ENCODE measurements at regions not wholly inside any gene's neighbourhood (a gene's known extent, or its start where the extent isn't known, plus 50 kb on each side); places are given as distances from the start of the nearest gene placed in this dataset.

DNA sequence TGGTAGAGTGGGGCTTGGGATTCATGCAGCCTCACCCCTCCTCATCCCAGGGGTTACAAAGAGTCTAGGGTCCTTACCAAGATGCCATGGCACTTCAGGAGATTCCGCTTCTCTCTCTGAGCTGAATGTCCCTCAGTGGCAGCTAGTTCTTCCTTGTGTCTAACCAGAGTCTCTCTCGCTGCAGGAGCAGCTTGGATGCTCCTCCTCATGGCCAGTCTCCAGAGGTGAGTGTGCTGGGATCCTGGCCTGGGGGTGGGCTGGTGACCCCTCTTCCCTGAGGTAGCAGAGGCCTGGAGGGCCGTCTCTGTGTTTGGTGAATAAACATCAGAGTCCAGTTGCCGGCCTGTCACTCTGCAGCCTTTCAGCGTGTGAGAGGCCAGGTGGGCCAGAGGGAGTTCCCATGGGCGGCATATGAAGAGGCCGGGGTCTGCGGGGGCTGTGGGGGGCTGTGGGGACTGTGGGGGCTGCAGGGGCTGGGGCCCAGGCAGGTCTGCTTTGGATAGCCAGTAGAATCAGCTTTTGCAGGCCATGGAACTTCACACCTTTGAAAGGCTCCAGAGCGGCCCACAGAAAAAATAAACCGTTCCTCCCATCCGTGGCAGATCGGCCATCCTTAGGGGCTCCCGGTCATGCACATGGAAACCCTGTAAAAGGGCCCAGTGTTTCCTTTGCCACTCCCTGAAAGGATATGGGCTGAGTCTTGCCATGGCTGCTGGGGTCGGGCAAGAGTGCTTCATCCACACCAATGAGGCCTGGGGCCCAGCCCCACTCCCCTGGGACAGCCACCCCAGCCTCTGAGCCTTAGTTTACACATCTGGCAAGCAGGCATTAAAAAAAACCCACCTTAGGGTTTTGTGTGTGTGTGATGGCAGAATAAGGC, 256.4 kb downstream of the FOXD2 start:
- H3K27ac Mint-ChIP-seq: no peak overlapping the region
- H3K4me3 Mint-ChIP-seq: no peak overlapping the region
- H3K9me3 Mint-ChIP-seq: no peaks in the 10 kb centered on the region
- ATAC-seq: no peak
- DNase-seq: no peak
- H3K36me3 Mint-ChIP-seq (ENCODE audit: low read depth): no peaks in the 10 kb centered on the region
- H3K27me3 Mint-ChIP-seq: peaks cover 15% of the 10 kb centered on the region
- H3K4me1 Mint-ChIP-seq: no peaks in the 10 kb centered on the region

DNA sequence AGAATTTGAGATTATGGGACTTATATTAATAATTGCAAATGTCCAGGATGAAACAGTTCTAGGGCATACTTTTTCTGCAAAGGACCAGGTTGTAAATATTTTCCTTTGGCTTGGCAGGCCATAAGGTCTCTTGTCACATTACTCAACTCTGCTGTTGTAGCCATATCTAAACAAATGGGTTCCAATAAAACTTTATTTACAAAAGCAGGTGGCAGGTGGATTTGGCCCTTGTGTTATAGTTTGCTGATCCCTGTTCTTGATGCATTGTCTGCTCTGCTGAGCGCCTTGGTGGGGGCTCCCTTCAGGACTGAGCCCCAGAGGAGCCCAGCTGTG, 258.5 kb downstream of the FOXD2 start:
- H3K4me1 Mint-ChIP-seq: no peaks in the 10 kb centered on the region
- H3K27ac Mint-ChIP-seq: no peak overlapping the region
- no peak overlapping the region for H3K4me3 Mint-ChIP-seq
- H3K36me3 Mint-ChIP-seq (ENCODE audit: low read depth): no peaks in the 10 kb centered on the region
- peaks cover 4% of the 10 kb centered on the region for H3K27me3 Mint-ChIP-seq
- ATAC-seq: no peak
- no peak for DNase-seq
- no peaks in the 10 kb centered on the region for H3K9me3 Mint-ChIP-seq

DNA sequence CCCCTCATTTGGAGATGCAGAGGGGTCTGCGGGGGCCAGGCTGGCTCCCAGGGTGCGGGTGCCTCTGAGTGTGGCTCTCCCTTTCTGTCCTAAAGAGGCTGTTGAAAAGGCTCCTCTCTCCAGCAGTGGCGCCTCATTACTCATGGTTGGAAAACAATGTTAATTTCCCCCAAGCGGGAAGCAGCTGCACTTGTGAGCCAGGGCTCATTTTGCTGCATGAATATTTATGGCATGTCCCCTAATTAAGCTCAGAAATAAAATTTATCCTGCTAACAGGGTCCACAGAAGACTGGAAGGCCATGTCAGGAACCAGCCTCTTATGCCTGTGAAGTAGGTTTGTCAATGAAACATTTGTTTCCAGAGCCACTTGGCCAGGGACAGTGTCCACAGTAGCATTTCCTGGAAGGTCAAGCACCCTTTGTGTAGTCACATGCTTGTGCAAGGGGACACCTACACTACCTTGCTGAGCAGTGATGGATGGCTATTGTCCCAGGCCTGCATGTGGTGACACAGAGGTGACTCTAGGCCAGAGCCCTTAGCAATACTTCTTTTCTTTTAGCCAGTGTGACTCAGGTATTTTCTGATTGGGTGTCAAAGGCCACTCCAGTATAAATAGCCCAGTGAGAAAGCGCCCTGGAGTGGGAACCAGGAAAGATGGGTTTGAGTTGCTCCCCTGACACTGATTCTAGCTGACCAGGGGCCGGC, 259.0 kb downstream of the FOXD2 start:
- H3K27ac Mint-ChIP-seq: no peak overlapping the region
- no peak overlapping the region for H3K4me3 Mint-ChIP-seq
- DNase-seq (no peak), ATAC-seq (no peak)
- H3K4me1 Mint-ChIP-seq: no peaks in the 10 kb centered on the region
- H3K9me3 Mint-ChIP-seq: no peaks in the 10 kb centered on the region
- no peaks in the 10 kb centered on the region for H3K36me3 Mint-ChIP-seq (ENCODE audit: low read depth)
- no peaks in the 10 kb centered on the region for H3K27me3 Mint-ChIP-seq

DNA sequence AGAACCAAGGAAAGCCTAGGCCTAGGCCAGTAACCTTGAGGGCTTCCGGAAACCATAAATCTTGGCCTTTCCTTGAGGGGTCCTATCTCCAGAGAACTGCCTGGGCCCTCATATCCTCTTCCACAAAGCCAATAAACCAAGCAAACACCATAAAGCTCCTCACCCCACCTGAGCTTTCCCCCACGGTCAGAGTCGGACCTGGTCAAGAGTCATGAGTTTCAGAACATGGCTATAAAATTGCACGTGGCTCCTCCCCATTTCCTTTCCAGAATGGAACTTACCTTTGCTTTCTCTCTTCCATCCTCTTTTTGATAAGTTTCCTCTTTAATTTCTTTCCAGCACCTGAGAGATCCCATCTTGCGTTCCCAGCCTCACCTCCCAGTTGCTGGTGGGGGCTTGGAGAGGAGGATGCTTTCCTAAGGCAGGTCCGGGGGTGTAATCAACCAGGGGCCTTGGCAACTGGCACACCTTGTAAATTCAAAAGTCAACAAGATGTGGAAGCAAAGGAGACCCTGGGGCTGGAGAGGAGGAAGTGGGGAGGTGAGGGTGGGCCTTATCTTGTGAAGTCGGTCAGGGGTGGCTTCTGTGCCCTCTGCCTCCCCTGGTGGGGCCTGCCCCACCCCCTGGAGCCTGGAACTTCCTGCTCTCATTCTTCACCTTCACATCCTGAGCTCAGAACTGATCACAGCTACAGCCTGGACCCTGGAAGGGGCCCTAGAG, 259.9 kb downstream of the FOXD2 start:
- ATAC-seq: no peak
- DNase-seq: no peak
- no peaks in the 10 kb centered on the region for H3K36me3 Mint-ChIP-seq (ENCODE audit: low read depth)
- no peaks in the 10 kb centered on the region for H3K9me3 Mint-ChIP-seq
- no peaks in the 10 kb centered on the region for H3K4me1 Mint-ChIP-seq
- H3K4me3 Mint-ChIP-seq: no peak overlapping the region
- no peak overlapping the region for H3K27ac Mint-ChIP-seq
- H3K27me3 Mint-ChIP-seq: no peaks in the 10 kb centered on the region

DNA sequence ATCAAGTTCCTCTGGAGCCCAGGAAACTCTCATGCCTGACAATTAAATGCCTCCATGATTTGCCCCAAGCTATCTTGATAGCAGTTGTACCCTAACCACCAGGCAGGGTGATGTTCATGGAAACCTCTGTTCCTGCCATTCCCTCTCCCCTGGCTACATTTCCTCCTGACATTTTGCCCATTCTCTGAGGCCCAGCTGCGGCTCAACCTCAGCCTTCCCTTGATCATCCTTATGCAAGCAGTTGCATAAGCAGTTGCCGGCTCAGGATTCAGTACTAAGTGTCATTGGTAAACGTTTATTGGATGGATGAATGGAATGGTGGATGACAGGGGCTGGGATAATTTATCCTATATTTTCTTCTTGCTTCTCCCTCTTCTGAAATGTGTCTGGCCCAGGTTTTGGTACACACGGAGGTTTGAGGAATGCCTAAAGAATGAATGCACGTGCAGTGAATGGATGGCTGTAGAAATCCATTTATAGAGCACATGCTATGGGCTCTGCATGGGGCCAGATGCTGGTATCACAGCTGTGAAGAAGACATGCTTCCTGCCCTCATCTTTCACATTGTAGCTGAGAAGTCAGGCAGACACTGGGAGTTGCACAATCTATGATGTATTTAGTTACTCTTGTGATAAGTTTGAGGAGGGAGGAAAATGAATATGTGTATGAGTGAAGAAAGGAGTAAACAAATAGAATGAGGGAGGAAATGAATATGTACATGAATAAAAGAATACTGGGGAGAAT, 261.8 kb downstream of the FOXD2 start:
- Mint-ChIP-seq H3K36me3 (ENCODE audit: low read depth) (no peaks in the 10 kb centered on the region), H3K27ac (no peak overlapping the region), H3K4me3 (no peak overlapping the region), H3K4me1 (no peaks in the 10 kb centered on the region), H3K9me3 (no peaks in the 10 kb centered on the region), H3K27me3 (peaks cover 6% of the 10 kb centered on the region)
- DNase-seq: no peak
- ATAC-seq: no peak

DNA sequence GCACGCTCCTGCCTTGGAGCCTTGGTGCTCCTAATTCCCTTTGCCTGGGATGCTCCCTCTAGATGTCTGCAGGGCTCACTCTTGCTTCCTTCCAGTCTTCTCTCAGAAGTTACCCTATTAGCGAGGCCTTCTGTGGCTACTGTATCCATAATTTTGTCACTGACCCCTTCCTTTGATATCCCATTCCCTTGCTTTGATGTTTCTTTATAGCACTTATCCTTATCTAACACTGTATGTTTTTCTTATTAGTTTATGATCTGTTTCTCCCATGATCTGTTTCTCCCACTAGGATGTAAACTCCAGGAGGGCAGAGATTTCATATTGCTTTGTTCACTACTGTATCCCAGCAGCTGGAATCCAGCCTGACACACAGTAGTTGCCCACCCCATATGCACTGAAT, 263.4 kb downstream of the FOXD2 start:
- H3K4me1 Mint-ChIP-seq: no peaks in the 10 kb centered on the region
- H3K27ac Mint-ChIP-seq: no peak overlapping the region
- no peaks in the 10 kb centered on the region for H3K36me3 Mint-ChIP-seq (ENCODE audit: low read depth)
- peaks cover 19% of the 10 kb centered on the region for H3K27me3 Mint-ChIP-seq
- no peaks in the 10 kb centered on the region for H3K9me3 Mint-ChIP-seq
- ATAC-seq (no peak), DNase-seq (no peak)
- H3K4me3 Mint-ChIP-seq: no peak overlapping the region

DNA sequence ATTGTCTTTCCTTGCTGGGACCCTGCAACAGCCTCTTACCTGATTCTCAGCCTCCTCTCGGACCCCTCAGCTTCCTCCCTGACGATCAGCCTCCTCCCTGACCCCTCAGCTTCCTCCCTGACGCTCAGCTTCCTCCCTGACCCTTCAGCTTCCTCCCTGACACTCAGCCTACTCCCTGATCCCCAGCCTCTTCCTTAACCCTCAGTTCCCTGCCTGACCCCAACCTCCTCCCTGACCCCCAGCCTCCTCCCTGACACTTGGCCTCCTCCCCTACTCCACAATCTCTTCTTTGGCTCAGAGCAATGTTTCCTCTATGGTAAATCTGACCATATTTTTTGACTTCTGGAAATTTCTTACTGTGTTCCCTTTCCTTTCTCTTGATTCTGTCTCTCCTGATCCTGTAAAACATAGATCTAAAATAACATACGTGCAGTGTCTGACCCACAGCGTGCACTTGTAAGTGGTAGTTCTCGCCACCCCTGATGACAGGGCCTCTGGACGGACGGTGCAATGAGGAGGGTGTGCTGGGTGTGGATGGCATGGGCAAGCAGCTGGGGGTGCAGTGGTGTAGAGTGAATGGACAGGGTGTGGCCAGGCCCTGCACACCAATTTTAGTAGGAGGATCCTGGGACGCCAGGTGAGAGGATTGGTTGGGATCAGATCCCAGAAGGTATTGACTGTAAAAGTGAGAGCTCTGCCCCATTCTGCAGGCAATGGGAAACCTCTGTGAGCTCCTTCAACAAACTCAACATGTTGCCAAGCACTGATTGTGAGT, 264.1 kb downstream of the FOXD2 start:
- Mint-ChIP-seq H3K4me1 (no peaks in the 10 kb centered on the region), H3K9me3 (no peaks in the 10 kb centered on the region), H3K4me3 (no peak overlapping the region), H3K27me3 (peaks cover 24% of the 10 kb centered on the region), H3K36me3 (ENCODE audit: low read depth) (no peaks in the 10 kb centered on the region), H3K27ac (no peak overlapping the region)
- DNase-seq: no peak
- ATAC-seq: no peak

DNA sequence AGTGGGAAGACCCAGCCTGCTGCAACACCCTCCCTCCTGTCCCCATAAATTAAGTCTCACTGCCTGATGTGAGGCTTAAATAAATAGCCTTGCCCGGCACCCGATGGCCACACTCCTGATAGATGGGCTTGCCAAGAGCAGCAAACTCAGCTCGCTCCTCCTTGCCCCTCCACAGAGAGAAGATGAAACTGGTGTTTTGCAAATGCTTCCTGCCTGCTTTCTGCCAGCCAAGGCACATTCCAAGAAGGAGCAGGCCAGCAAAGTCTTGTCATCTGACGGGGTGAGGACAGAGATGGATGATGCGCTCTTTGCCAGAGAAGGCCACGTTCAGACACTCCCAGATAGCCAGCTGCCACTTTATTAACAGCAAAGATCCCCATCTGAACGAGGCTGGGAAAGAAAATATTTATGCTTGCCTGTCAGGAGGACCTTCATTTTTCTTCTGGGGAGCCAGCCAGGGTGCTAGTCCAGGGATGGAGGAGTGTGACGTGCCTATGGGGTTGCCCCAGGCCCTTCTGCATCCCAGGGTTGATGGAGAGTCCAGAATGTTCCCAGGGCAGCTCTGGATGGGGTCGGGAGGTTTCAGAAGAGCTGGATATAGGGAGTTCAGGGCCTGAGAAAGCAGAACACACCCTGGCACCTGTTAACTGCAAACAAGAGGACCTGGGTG, 265.4 kb downstream of the FOXD2 start:
- H3K4me3 Mint-ChIP-seq: no peak overlapping the region
- no peak for DNase-seq
- no peak overlapping the region for H3K27ac Mint-ChIP-seq
- no peaks in the 10 kb centered on the region for H3K36me3 Mint-ChIP-seq (ENCODE audit: low read depth)
- no peak for ATAC-seq
- H3K4me1 Mint-ChIP-seq: peaks cover 2% of the 10 kb centered on the region
- H3K27me3 Mint-ChIP-seq: peaks cover 34% of the 10 kb centered on the region
- no peaks in the 10 kb centered on the region for H3K9me3 Mint-ChIP-seq

DNA sequence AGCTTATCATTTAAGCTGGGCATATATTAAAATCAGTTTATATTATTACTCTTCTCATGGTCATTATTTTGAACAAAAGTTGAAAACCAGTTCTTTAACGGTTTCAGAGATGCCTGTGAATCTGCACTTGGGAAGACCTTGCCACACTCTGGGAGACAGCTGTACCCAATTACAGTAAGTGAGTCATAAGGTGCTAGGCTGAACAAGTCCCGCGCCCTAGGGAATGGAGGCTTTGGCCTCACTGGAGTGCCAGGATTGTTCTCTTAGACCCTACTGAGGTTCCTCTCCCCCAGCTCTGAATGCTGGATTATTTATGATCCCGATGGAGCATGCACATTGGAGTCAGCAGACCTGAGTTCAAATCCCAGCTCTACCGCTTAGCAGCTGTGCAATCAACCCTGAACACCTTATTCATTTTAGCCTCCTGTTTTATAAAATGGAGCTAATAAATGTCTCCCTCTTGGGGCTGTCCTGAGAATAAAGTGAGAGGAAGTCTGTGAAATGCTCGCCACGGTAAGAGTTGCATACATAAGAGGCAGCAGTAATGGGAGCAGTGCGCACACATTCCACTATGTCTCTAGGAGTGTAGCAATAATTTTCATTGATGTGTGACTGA, 266.2 kb downstream of the FOXD2 start:
- Mint-ChIP-seq H3K27ac (no peak overlapping the region), H3K4me3 (no peak overlapping the region), H3K36me3 (ENCODE audit: low read depth) (no peaks in the 10 kb centered on the region), H3K9me3 (no peaks in the 10 kb centered on the region), H3K4me1 (peaks cover 3% of the 10 kb centered on the region), H3K27me3 (peaks cover 38% of the 10 kb centered on the region)
- DNase-seq (no peak), ATAC-seq (no peak)

DNA sequence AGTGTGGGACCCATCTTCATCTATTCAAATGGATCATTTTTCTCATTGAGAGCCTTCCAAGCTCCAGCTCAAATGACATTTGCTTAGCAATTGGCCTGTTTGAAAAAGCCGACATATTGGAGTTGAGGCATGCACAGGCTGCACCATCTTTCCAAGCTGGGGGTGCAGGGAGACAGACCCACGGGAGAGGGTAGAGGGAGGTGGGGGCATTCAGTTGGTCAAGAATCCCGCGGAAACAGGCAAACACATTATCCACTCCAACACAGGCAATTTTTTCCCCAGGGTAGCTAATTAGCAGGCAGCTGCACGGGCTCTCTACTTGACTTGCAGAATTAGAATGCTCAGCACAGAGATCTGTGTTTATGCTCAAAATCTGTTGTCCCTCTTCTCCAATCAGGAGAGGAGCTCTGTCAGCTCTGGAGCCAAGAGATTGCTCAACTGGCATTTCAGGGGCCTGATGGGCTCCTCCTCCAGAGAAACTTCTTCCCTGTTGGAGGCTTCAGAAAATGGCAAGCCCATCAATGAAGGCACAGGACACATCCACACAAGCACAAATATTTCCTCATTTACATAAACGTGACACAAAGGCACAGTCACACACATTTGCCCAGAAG, 267.8 kb downstream of the FOXD2 start:
- Mint-ChIP-seq H3K36me3 (ENCODE audit: low read depth) (no peaks in the 10 kb centered on the region), H3K27ac (no peak overlapping the region), H3K4me3 (no peak overlapping the region), H3K27me3 (peaks cover 50% of the 10 kb centered on the region), H3K9me3 (no peaks in the 10 kb centered on the region), H3K4me1 (peaks cover 8% of the 10 kb centered on the region)
- DNase-seq (no peak), ATAC-seq (no peak)

DNA sequence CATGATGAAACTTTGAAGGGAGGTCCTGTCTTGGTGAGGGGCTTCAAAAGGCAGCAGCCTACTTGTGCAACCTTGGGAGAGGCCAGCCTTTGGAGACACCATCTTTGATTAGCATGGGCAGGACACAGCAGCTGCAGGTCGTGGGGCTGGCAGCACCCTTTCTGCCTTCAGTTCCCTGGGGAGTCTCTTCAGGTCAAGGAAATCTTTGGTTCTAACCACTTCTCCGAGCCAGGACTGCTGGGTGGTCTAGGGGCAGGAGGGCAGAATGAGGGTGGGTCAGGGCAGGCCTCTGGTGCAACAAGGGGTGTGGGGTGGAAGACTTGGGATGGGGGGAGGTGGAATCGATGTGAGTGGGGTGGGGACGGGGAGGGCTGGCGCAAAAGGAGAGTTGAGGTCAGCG, 269.7 kb downstream of the FOXD2 start:
- H3K27me3 Mint-ChIP-seq: peaks cover 68% of the 10 kb centered on the region
- H3K36me3 Mint-ChIP-seq (ENCODE audit: low read depth): no peaks in the 10 kb centered on the region
- no peak overlapping the region for H3K27ac Mint-ChIP-seq
- no peak for DNase-seq
- no peak overlapping the region for H3K4me3 Mint-ChIP-seq
- peaks cover 8% of the 10 kb centered on the region for H3K4me1 Mint-ChIP-seq
- no peak for ATAC-seq
- no peaks in the 10 kb centered on the region for H3K9me3 Mint-ChIP-seq

DNA sequence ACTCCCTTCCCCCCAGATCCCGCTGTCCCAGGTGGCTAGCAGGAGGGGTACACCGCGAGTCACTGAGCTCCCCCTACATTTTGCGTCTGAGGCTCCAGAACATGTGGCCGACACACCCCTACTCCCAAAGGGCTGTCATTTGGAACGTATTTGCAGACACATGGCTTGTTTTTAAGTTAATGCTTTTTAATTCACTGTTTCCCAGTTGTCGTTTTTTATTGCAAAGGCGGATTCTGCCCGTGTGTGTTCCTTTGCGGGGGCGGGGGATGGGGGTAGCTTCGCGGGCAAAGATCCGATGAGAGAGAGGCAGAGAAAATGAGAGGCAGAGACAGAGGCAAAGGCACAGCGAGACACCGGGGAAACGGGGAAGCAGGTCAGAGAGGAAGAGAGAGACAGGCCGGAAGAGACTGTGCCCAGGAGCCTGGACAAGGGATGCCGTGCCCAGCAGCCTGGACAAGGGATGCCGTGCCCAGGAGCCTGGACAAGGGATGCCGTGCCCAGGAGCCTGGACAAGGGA, 270.2 kb downstream of the FOXD2 start:
- ATAC-seq (no peak), DNase-seq (no peak)
- peaks cover 74% of the 10 kb centered on the region for H3K27me3 Mint-ChIP-seq
- H3K9me3 Mint-ChIP-seq: no peaks in the 10 kb centered on the region
- H3K4me3 Mint-ChIP-seq: no peak overlapping the region
- H3K4me1 Mint-ChIP-seq: peaks cover 8% of the 10 kb centered on the region
- no peaks in the 10 kb centered on the region for H3K36me3 Mint-ChIP-seq (ENCODE audit: low read depth)
- no peak overlapping the region for H3K27ac Mint-ChIP-seq

DNA sequence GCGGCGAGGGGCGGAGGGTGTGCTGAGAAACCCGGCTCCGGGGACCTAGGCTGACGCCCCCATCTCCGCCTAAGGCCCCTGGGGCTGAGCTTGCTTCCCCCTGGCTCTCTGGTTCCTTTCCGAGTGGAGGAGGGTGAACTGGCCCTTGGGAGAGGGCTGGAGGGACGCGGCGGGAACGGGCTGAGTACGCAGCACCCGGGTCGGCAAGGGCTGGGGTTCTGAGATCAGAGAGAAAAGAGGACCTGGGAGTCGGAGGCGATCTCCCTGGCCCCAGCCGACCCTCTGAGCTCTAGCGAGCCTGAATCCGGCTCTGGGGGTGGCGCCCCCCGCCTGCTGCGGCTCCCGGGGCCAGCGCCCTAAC, 270.8 kb downstream of the FOXD2 start:
- Mint-ChIP-seq H3K27ac (no peak overlapping the region), H3K4me1 (peaks cover 8% of the 10 kb centered on the region), H3K27me3 (peaks cover 78% of the 10 kb centered on the region), H3K36me3 (ENCODE audit: low read depth) (no peaks in the 10 kb centered on the region), H3K4me3 (no peak overlapping the region), H3K9me3 (no peaks in the 10 kb centered on the region)
- ATAC-seq (no peak), DNase-seq (no peak)

Measured in activated naive CD8-positive, alpha-beta T cell treated with anti-CD3 and anti-CD28 coated beads, Interleukin-2, amount 50 U/mL, for 24 hours (primary cell).